HuH-7.5 (cell line): ENCODE measurements at regions not wholly inside any gene's neighbourhood (a gene's known extent, or its start where the extent isn't known, plus 50 kb on each side); places are given as distances from the start of the nearest gene placed in this dataset.

Experiments
- DNase-seq: peaks from one replicate; pipeline ENCODE4 v3.0.0; 2011; ENCODE audit warnings: low spot score

DNA sequence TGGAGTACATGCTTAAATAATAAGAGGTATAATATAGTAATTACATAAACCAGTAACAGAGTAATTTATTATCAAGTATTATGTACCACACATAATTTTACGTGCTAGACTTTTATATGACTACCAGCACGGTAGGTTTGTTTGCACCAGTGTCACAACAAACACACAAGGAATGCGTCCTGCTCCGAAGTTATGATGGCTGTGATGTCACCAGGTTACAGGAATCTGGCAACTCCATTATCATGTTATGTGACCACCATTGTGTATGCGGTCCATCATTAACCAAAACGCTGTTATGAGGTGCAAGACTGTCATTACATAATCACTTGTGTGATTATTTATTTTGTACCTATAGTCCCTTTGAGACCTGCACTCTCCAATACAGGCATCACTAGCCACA lies 235.2 kb upstream of the PMEPA1 start:
- DNase-seq = no peak

DNA sequence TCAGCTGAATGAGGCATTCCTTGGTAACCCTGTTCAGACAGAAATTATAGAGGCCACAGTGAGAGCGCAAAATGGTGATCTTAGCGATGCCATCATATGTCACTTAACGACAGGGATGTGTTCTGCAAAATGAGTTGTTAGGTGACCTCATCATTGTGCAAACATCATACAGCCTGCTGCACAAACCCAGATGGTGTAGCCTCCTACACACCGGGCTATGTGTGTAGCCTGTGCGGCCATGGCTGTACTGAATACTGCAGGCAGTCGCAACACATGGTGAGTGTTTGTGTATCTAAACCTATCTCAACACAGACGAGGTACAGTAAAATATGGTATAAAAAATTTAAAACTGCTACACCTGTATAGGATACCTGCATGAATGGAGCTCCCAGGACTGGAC lies 234.1 kb upstream of the PMEPA1 start:
- DNase-seq = no peak

DNA sequence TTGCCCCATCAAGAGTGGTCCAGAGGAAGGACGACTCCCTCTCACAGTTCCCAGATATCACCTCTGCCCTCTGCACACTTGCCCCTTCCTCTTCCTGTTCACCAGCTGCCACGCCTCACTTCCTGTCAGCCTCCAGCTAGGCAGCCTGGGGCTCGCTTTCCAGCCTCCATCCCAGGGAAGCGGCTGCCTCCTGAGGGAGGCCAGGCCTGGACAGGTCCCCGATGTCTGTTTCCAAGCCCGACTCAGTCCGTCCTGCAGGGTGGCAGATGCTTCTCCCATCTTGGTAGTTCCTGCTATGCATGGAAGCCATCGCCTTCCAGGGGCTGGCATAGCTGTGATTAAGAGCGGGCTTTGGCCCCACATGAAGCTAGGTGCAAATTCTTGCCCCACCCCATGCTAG lies 233.5 kb upstream of the PMEPA1 start:
- no peak for DNase-seq

DNA sequence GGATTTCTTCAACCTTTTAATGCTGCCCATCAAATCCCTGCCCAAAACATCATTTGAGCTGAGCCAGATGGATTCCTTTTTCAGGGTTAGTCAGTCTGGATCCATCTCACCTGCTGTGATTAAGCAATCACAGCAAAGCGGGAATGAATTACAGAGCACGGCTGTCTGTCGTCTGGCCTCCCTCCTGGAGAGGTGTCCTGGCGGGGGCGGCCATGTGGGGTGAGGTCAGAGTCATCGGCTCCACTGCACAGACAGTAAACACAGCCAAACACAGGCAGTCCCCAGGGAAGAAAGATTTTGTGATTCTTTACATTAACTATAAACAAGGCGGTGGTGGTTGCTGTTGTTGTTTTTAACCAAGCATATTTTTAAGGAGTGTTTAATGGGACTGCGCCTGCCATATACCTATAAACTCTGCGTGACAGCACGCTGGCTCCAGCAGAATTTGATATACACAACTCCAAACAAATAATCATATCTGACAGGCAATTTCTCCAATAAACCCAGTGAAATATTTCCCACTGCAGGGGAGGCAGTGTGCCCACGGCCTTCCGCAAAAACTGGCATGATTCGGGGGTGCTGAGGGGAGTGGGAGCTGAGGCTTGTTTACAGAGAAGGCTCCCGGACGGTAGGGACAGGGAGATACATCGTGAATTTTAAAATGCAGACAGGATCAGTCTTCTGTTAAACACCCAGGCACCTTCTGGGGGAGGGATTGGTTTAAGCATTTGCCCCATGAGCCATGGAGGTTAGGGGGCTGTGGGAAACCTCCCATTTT lies 232.0 kb upstream of the PMEPA1 start:
- DNase-seq = no peak

DNA sequence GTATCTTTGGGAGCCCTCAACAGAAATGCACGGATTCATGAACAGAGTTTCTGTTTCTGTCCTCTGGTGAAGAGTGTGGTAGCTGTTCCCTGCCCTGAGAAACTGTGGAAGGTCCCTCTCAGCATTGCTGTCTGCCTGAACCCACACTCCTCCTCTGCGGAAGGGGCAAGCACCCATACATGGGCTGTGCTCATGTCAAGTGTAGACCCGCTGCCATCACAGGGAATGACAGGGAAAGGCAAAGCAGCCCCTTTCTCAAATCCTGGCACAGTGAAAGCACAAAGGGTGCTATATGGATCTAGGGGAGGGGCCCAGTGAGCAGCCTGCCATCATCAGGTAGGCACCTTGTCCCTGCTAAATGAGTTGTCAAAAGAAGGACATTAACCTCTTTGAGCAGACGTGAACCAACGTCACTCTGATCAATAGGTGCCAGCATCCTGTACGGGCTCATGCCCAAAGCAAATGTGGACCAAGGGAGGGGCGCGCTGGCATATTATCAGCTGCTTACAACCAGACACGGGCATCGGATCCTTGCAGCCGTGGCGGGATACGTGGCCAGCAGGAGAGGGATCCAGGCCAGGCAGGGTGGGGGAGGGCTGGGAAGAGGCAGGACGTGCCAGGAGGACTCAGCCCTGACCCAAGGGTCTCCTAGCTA lies 231.2 kb upstream of the PMEPA1 start:
- no peak for DNase-seq

DNA sequence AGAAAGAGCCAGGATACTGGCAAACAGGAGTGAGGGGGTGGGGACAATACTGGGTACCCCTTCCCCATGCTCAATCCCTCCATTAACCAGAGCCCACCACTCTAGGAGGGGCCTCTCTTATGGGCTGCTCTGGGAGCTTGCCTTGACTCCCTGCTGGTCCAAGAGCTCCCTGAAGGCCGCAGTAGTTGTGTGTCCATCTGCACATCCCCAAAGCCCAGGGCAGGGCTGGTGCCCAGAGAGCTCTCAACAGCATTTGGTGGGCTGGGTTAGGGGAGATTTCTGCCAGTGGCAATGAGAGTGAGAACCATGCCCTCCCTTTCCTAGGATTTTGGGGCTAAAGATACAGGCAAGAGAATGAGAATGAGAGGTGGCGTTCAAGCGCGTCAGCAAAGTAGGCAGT lies 230.6 kb upstream of the PMEPA1 start:
- no peak for DNase-seq

DNA sequence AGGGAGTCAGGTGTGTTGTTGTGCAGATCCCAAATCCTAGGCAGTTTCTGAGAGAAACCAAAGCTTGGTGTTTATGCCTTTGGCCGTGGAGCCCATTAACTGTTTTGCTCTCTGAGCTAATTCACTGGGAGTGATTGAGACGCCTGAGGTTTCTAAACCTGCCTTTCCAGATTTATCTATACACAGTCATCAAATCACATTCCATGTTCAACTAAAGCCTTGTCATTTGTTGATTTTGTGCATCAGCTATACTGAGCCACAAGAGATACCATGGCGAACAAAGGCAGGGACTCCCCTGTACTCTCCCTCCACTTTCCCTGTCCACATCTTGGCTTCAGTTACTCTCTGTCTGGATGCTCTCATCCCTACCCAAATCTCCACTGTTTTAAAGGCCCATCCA lies 229.7 kb upstream of the PMEPA1 start:
- no peak for DNase-seq

DNA sequence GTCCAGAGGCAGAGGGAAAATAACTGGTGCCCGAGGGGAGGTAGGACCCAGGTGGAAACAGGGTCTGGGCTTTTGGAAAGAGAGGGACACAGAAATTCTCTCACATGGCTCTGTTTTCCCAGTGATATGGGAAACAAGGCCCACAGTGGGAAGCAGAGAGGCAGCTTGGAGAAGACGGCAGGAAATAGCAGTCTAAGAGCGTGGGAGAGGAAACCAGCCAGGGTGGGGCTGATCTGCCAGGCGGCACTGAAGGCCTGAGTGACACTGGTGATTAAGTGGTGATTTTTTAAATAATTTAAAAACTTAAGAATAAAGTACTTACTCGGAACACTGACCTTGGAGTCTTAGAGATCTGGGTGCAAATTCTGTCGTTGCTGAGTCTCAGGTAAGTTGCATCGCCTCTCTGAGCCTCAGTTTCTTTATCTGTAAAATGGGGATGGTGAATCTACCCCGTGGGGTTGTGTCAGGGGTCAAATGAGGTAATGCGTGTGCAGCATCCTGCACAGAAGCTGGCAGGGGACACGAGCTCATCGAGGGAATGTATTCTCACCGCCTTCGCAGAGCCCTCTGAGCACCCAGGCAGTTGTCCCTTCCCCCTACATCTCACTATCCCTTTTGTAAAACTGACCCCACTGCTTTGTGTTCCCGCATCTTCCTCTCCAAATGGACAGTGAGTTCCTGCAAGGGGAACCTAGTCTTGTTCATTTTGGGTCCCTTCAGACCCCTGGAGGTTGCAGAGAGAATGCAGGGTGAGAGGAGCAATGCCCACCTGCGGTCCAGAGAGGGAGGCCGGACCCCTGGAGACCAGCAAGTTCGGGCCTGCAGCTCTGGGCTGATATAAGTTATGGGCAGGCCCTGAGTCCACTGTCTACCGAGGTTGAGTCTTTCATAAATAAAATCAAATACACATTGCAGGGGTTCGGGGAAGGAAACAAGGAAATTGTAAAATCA lies 228.6 kb upstream of the PMEPA1 start:
- no peak for DNase-seq

DNA sequence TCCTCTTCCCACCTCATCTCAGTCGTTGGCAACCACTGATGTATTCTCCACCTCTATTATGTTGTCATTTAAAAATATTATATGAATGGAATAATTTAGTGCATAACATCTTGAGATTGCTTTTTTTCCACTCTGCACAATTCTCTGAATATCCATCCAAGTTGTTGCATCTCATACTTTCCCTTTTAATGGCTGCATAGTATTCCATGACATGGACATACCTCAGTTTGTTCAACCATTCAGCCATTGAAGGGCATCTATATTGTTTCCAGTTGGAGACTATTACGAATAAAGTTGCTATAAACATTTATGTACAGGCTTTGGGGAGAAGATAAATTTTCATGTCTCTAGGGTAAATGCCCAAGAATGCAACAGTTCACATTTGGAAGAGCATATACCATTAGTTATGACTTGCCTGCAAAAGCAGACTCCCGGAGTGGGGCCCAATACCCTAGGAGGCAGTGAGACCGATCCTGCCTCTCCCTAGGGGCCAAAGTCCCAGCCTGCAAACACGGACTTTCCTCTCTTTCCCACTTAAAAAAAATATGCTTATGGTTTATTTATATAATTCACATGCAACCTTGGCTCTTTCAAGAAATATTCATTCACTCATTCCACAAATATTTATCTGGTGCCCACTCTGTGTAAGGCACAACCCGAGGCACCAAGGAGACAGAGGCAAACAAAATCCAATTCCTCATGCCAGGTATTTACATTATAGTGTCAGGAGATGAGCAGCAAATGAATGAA lies 227.0 kb upstream of the PMEPA1 start:
- no peak for DNase-seq

DNA sequence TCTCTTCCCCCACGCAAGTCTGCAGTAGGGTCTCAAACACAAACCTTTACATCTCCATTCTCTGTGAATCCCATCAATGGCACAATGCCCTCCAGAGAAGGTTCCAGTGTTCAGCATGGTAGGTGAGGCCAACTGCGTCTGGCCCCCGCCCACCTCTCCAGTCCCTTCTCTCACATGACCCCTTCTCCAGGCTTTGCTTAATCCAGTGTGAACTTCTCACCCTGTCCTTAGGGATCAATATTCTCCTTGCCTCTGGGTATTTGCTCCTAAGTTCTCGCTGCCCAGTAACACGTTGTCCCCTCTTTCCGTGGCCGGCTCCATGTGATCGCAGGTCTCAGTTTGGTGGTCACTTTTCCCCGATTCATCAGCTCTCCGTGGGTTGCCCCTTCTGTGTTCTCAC lies 225.1 kb upstream of the PMEPA1 start:
- DNase-seq = no peak

DNA sequence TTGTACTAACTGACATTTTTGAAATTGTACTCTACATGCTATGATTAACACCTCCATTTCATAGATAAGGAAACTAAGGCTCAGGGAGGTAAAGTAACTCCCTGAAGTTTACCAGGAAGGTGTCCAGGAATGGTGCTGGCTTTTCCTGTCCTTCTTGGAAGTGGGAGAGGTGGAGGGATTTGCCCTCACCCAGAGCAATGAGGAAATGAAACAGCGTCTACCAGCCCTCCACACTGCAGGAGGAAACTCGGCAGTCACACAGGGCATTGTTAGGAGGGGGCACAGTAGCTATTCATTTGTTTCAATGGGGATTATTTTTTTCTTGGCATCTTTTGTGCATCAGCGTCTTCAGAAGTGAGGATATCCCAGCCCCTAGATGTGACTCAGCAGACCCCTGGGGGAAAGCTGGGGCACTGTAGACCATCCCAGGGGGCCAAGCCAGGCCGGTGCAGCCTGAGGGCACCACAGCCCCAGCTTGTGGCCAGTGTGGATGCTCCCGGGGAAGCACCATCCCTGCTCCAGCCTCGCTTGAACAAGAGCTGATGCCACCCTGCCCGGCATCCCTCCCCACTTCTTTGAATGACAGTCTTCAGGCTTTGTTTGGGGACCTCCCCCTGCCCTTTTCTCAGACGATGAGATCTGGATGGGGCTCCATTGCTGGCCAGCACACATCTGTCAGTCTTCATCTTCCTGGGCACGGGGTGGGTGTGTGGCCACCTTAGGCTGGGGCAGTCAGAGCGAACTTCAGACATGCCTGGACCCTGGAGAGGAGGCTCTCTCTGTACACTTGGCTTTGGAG lies 224.4 kb upstream of the PMEPA1 start:
- no peak for DNase-seq

DNA sequence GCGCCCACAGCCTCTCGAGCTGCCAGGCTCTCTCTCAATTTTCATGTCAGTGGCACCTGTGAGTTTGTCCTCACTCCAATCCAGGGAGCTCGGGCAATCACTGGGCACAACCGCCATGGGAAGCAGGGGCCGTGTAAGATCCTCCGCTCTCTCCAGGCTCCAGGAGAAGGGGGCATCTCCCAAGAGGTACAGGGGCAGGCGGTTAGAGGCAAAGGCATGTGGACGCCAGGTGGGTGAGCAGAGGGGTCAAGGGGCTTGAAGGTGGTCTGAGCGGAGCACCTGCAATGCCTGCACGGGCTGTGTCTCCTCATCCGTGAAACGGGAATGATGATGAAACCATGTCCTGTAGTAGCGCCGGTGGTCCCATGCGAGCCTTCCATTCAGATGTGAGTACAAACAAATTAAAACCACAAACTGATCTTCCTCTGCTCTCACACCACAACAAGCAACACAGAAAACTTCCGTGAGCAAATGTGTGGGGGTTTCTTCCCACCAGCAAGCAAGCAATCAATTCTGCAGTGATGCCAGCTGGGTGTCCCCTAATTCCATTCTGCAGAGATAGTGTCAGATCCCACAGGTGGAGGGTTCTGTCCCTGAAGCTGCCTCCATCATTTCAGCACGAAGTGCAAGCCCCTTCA lies 222.5 kb upstream of the PMEPA1 start:
- DNase-seq = no peak

DNA sequence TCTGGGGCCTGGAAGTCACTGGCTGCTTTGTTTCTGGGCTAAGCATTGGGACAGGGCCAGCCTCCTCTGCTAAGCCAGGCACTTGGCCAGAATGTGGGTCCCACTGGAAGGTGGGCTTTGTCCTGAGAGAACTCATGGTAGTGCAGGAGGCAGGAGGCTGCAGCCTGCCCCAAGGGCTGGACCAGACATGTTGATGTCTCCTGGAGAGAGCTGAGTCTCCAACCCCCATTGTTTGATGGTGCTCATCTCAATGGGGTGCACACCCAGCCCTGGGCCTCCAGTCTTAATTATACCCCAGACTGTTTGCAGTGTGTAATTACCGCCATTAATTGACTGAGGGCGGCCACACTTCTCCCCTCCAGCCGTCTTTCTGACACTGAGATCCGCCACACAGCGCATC lies 220.5 kb upstream of the PMEPA1 start:
- no peak for DNase-seq

DNA sequence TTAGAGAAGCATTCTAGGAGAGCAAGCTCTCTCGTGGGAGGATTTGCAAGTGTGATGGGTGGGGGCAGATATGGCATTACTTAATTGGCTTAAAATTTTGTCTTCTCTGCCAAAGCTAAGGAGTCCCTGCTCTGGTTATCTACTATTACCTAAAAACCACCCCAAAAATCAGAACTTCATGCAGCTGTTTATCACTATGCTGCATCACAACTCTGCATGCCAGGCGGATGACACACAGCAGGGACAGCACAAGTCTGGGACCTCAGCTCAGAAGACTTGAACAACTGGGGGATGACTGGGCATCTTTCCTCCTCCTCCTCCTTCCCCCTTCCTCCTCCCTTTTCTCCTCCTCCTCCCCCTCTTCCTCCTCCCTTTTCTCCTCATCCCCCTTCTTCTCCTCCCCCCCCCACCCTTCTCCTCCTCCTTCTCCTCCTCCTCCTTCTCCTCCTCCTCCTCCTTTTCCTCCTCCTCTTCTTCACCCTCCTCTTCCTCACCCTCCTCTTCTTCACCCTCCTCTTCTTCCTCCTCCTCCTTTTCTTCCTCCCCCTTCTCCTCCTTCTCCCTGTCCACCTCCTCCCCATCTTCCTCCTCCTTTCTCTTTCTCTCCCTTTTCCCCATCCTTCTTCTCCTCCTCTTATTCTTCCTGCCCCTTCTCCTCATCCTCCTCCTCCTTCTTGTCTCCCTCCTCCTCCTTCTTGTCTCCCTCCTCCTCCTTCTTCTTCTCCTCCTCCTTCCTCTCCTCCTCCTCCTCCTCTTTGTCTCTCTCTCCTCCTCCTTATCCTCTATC lies 218.6 kb upstream of the PMEPA1 start:
- DNase-seq = no peak

DNA sequence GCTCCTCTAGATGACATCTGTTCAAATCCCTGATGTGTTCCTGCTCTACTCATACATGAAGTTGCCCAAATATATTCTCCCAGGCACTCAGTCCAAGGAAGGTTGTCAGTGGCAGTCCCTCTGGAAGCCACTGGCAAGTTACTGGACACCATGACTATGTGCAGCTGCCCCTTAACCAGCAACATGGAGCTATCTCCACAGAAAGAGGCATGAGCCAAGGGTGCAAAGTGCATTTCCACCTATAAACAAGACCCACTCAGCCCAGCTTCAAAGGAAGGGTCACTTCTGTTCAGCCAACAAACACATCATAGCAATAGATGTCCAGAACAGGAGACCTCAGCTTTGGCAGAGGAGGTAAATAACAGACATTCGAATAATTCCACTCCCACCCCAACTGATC lies 217.6 kb upstream of the PMEPA1 start:
- DNase-seq = no peak

DNA sequence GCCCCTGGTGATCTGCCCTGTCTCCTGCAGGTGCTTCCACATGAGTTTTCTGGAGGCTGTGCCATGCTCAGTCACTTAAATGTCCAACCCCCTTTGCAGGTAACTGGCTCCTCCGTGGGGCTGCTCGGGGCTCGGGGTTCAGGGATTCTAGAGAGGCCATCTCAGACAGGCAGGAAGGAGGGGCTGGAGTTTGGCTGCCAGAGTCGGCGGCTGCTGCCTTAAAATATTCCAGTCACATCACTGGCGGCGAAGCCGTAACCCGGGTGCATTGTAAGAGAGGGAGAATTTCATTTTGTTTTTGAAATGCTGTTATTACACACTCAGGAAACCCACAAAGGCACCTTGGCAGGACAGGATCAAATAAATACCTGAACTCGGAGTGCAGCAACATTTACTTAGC lies 212.9 kb upstream of the PMEPA1 start:
- no peak for DNase-seq

DNA sequence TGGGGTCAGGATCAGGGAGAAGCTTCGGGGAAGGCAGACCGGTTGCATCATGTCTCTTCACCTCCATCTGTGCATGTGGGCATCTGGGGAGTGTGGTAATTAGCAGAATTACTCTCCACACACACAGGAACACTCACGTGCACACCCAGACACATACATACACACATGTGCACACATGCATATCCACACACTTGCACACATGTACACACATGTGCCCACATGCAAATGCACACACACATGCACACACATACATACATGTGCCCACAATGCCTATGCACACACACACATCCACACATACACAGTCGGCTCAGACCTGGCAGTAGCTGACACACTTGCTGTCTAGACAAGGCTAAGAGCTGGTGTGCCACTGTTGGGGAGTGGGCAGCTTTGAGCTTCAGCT lies 212.3 kb upstream of the PMEPA1 start:
- no peak for DNase-seq

DNA sequence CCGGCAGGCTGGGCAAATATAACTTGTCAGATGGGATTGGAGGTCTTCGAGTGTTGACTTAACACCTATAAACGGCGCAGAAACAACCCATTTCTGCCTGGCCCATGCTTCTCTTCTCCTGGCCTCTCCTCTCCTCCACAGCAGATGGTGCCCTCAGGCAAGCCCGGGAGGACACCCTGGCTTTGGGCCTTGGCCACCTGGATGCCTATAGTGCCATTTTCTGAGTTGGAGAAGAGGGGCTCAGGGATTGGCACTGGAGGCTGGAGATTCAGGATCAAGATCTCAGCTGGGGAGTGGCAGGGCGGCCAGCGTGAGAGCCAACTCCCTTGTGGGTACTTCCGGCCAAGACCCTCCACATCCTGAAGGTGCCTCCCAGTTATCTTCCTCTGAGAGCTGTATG lies 211.9 kb upstream of the PMEPA1 start:
- no peak for DNase-seq

DNA sequence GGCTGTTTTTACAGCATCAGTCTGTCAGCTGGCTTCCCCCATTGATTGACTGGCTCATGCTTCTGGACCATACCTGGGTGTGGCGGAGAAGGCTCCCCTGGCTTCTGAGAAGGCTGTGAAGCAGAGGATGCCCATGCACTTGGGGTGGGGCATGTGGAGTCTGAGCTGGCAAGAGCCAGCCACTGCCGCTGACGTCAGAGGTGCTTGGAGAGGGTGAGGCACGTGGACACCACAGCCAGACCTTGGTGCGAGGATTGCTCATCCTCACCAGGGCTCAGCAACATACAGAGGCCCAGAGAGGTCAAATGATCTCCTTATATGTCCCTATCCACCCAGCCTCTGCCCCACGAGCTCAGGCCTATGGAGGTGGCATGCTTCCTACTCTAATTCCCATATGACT lies 211.2 kb upstream of the PMEPA1 start:
- DNase-seq = no peak

DNA sequence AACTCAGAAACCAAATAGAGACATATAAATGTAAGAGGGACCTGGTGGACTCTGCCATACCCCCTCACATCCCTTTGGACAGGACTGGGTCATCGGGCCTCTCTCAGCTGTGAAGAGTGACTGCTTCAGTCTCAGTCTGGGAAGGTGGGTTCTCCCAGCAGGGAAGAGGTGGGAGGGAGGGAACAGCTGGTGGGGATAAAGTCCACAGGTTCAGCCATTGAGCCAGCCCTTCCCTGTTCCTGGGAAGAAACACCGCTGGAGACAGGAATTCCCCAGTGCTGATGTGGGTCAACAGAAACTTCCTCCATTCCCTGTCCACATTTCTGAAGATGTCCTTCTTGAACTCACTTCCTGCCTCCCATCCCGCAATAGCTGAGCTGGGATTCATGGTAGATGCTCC lies 209.2 kb upstream of the PMEPA1 start:
- no peak for DNase-seq
